ENCODE measurements at regions not wholly inside any gene's neighbourhood (a gene's known extent, or its start where the extent isn't known, plus 50 kb on each side); places are given as distances from the start of the nearest gene placed in this dataset.

DNA sequence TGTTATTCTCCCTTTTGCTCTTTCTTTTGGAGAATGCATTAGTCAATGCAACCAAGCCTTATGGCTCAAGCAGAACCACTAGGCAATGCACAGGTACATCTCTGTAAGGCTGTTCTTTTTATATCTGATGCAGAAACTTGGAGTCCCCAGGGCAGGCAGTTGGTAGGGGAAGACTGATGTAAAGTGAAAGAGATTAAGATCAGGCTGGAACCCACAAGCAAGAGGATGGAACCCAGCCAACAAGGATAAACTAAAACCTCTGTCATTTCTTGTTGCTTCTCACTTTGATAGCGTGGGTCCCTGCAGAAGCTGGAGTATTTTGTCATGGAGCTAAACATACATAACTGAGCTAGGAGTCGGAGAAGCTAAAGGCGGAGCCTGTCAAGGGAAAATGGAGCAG lies 142.9 kb downstream of the GPAM start:
- TF ChIP-seq, protein P1, sequence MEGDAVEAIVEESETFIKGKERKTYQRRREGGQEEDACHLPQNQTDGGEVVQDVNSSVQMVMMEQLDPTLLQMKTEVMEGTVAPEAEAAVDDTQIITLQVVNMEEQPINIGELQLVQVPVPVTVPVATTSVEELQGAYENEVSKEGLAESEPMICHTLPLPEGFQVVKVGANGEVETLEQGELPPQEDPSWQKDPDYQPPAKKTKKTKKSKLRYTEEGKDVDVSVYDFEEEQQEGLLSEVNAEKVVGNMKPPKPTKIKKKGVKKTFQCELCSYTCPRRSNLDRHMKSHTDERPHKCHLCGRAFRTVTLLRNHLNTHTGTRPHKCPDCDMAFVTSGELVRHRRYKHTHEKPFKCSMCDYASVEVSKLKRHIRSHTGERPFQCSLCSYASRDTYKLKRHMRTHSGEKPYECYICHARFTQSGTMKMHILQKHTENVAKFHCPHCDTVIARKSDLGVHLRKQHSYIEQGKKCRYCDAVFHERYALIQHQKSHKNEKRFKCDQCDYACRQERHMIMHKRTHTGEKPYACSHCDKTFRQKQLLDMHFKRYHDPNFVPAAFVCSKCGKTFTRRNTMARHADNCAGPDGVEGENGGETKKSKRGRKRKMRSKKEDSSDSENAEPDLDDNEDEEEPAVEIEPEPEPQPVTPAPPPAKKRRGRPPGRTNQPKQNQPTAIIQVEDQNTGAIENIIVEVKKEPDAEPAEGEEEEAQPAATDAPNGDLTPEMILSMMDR (conservative IDR thresholded peaks at IDR 0.05): no peak
- no peak overlapping the region for H3K4me3 Mint-ChIP-seq
- peaks cover 3% of the 10 kb centered on the region for H3K27me3 Mint-ChIP-seq (ENCODE audit: low read depth)
- no peaks in the 10 kb centered on the region for H3K36me3 Mint-ChIP-seq (ENCODE audit: low read depth)
- no peak overlapping the region for H3K27ac Mint-ChIP-seq (ENCODE audit: unreplicated experiment)
- peaks cover 4% of the 10 kb centered on the region for H3K9me3 Mint-ChIP-seq
- no peaks in the 10 kb centered on the region for H3K4me1 Mint-ChIP-seq
- no peak for DNase-seq (ENCODE audit: low read depth, low spot score)

DNA sequence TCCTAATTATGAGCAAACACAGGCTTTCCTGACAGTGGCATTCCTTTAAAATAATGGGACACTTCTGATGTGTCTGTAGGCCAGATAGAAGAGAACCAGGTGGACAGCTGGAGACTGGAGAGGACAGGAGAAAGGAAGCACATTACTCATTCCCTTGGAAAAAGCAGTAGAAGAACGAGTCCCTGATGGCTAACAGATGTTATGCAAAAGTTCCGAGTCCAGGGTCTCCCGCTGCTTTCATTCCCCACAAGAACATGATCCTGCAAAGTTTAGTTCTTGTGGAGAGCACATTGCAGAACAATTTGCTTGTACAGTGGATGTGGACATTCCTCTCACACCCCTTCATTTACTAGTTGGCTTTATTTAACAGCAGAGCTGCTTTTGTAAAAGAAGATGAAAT lies 137.6 kb downstream of the GPAM start:
- Mint-ChIP-seq H3K27me3 (ENCODE audit: low read depth) (peaks cover 13% of the 10 kb centered on the region), H3K4me1 (no peaks in the 10 kb centered on the region), H3K27ac (ENCODE audit: unreplicated experiment) (no peak overlapping the region), H3K36me3 (ENCODE audit: low read depth) (no peaks in the 10 kb centered on the region), H3K9me3 (peaks cover 4% of the 10 kb centered on the region), H3K4me3 (no peak overlapping the region)
- TF ChIP-seq, protein P1 (conservative IDR thresholded peaks at IDR 0.05): no peak
- no peak for DNase-seq (ENCODE audit: low read depth, low spot score)

DNA sequence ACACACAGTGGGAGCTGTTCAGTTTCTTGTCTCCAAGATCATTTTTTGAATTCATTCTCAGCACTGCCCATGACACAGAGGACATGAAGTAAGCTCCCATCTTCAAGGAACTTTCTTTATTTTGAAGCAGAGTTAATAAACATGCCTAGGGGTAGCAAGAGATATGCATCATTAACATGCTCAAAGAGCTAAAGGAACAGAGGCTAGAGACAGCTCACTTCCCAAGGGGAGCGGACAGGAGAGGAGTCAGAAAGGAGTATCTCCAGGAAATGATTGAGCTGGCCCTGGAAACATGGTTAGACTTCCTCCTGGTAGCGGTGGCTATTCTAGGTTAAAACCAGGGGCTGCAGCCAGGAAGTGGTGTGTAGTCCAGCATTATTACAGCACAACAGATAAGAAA lies 135.9 kb downstream of the GPAM start:
- Mint-ChIP-seq H3K27ac (ENCODE audit: unreplicated experiment) (no peak overlapping the region), H3K9me3 (no peaks in the 10 kb centered on the region), H3K4me3 (no peak overlapping the region), H3K27me3 (ENCODE audit: low read depth) (peaks cover 16% of the 10 kb centered on the region), H3K4me1 (no peaks in the 10 kb centered on the region), H3K36me3 (ENCODE audit: low read depth) (no peaks in the 10 kb centered on the region)
- DNase-seq (ENCODE audit: low read depth, low spot score): no peak
- TF ChIP-seq, protein P1 (conservative IDR thresholded peaks at IDR 0.05): no peak

DNA sequence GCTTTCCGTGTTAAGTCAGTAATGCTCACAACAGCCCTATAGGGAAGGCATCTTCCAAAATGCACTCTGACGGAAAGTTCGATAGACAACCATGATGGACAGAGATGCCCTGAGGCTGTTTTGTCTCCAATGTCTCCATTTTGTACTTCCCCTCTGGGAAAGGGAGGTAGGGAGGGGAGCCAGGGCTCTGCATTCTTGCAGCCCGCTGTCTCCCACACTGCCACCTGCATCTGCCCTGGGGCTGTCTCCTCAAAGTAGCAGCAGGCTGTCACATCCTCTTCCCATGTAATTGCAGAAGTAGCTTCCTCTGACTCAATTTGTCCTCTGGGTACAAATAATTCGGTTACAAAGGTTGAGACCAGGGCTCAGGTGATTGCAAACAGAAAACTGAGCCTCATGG lies 131.4 kb downstream of the GPAM start:
- DNase-seq (ENCODE audit: low read depth, low spot score): no peak
- Mint-ChIP-seq H3K36me3 (ENCODE audit: low read depth) (no peaks in the 10 kb centered on the region), H3K4me3 (no peak overlapping the region), H3K27me3 (ENCODE audit: low read depth) (peaks cover 13% of the 10 kb centered on the region), H3K27ac (ENCODE audit: unreplicated experiment) (no peak overlapping the region), H3K4me1 (no peaks in the 10 kb centered on the region), H3K9me3 (no peaks in the 10 kb centered on the region)
- TF ChIP-seq, protein P1 (conservative IDR thresholded peaks at IDR 0.05): no peak

DNA sequence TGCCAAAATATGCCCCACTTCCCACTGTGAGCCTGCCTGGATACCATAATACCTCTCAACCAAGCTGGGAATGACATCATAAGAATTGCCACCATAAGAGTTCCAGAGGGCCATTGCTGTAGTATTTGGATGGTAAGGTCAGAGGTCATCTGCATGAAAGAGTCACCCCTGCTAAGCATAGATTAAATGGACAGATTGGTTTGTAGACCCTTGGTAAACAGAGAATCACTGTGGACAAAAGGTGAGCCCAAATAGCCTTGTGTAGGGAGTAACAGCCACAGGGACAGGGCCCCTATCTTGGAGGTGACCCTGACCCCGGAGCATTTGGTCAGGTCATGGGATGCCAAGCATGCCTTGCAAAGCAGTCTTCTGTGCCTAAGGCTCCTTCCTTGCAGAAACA lies 129.7 kb downstream of the GPAM start:
- DNase-seq (ENCODE audit: low read depth, low spot score): no peak
- no peaks in the 10 kb centered on the region for H3K36me3 Mint-ChIP-seq (ENCODE audit: low read depth)
- peaks cover 10% of the 10 kb centered on the region for H3K27me3 Mint-ChIP-seq (ENCODE audit: low read depth)
- H3K4me1 Mint-ChIP-seq: no peaks in the 10 kb centered on the region
- TF ChIP-seq, protein P1 (conservative IDR thresholded peaks at IDR 0.05): no peak
- no peaks in the 10 kb centered on the region for H3K9me3 Mint-ChIP-seq
- no peak overlapping the region for H3K4me3 Mint-ChIP-seq
- H3K27ac Mint-ChIP-seq (ENCODE audit: unreplicated experiment): no peak overlapping the region

DNA sequence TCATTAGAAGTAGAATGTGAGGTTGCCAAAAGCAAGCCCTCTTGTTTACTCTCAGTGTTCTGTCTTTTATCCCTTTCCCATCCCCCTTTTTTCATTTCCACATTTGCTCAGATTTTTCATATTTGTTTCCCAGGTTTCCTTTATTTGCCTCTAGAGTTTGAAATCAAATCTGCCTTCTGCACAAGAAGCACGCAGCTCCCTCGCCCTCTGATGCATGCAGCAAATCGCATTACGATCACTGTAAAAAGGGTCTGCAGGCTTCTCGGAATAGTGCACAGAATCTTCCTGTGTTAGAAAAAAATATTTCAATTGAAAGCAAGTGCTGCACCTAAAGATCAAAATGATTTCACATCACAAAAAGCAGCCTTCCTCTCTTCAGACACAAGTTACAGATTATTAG lies 129.0 kb downstream of the GPAM start:
- TF ChIP-seq, protein P1 (conservative IDR thresholded peaks at IDR 0.05): no peak
- Mint-ChIP-seq H3K9me3 (no peaks in the 10 kb centered on the region), H3K36me3 (ENCODE audit: low read depth) (no peaks in the 10 kb centered on the region)

More for the DNA sequence above, 129.0 kb downstream of the GPAM start:
- H3K4me3 Mint-ChIP-seq: no peak overlapping the region
- H3K27ac Mint-ChIP-seq (ENCODE audit: unreplicated experiment): no peak overlapping the region
- H3K27me3 Mint-ChIP-seq (ENCODE audit: low read depth): peaks cover 4% of the 10 kb centered on the region
- DNase-seq (ENCODE audit: low read depth, low spot score): no peak
- H3K4me1 Mint-ChIP-seq: no peaks in the 10 kb centered on the region

Measured in neural crest cell (in vitro differentiated cells).